ENCODE measurements at regions not wholly inside any gene's neighbourhood (a gene's known extent, or its start where the extent isn't known, plus 50 kb on each side); places are given as distances from the start of the nearest gene placed in this dataset.

GRCh38 chr10:90051053-90051452 lies 349.7 kb downstream of the KIF20B start:
- no peak for TF ChIP-seq CTCF (IDR thresholded peaks at IDR 0.05)
- TF ChIP-seq EZH2 (IDR thresholded peaks at IDR 0.05; ENCODE audit: borderline replicate concordance, insufficient read depth, low read depth, low read length, poor library complexity, severe bottlenecking): no peak

Data from B cell (primary cell).